ENCODE measurements at regions not wholly inside any gene's neighbourhood (a gene's known extent, or its start where the extent isn't known, plus 50 kb on each side); places are given as distances from the start of the nearest gene placed in this dataset.

- Histone ChIP-seq H3K79me2 (no peaks in the 10 kb centered on the region), H3K27me3 (ENCODE audit: control insufficient read depth, insufficient read depth, low read length) (no peaks in the 10 kb centered on the region), H3K27ac (no peak overlapping the region), H3K36me3 (ENCODE audit: control insufficient read depth, insufficient read depth, low read length) (no peaks in the 10 kb centered on the region), H3K9ac (no peak overlapping the region), H3K4me1 (no peaks in the 10 kb centered on the region), H3K4me2 (ENCODE audit: low read length) (no peak overlapping the region), H2AFZ (no peak overlapping the region), H3K4me3 (ENCODE audit: low read depth, low read length) (no peak overlapping the region), H3K9me3 (ENCODE audit: control insufficient read depth, low read length) (no peaks in the 10 kb centered on the region)
- TF ChIP-seq CTCF (IDR thresholded peaks at IDR 0.05): no peak
Observed at GRCh38 chr11:108994887-108995286, 330.0 kb downstream of the DDX10 start.

GRCh38 chr11:108997826-108998225 lies 333.0 kb downstream of the DDX10 start:
- Histone ChIP-seq H3K27ac (no peak overlapping the region), H2AFZ (no peak overlapping the region), H3K4me3 (ENCODE audit: low read depth, low read length) (no peak overlapping the region), H3K4me1 (no peaks in the 10 kb centered on the region), H3K36me3 (ENCODE audit: control insufficient read depth, insufficient read depth, low read length) (no peaks in the 10 kb centered on the region), H3K27me3 (ENCODE audit: control insufficient read depth, insufficient read depth, low read length) (no peaks in the 10 kb centered on the region), H3K4me2 (ENCODE audit: low read length) (no peak overlapping the region), H3K9ac (no peak overlapping the region), H3K79me2 (no peaks in the 10 kb centered on the region), H3K9me3 (ENCODE audit: control insufficient read depth, low read length) (no peaks in the 10 kb centered on the region)
- TF ChIP-seq CTCF (IDR thresholded peaks at IDR 0.05): no peak

GRCh38 chr11:109000531-109000930 lies 335.7 kb downstream of the DDX10 start:
- no peaks in the 10 kb centered on the region for H3K36me3 ChIP-seq (ENCODE audit: control insufficient read depth, insufficient read depth, low read length)
- no peak overlapping the region for H3K9ac ChIP-seq
- H3K9me3 ChIP-seq (ENCODE audit: control insufficient read depth, low read length): no peaks in the 10 kb centered on the region
- H3K4me2 ChIP-seq (ENCODE audit: low read length): no peak overlapping the region
- H3K27ac ChIP-seq: no peak overlapping the region
- H3K79me2 ChIP-seq: no peaks in the 10 kb centered on the region
- no peaks in the 10 kb centered on the region for H3K4me1 ChIP-seq
- H3K4me3 ChIP-seq (ENCODE audit: low read depth, low read length): no peak overlapping the region
- no peak for TF ChIP-seq CTCF (IDR thresholded peaks at IDR 0.05)
- no peaks in the 10 kb centered on the region for H3K27me3 ChIP-seq (ENCODE audit: control insufficient read depth, insufficient read depth, low read length)
- no peak overlapping the region for H2AFZ ChIP-seq

DNA sequence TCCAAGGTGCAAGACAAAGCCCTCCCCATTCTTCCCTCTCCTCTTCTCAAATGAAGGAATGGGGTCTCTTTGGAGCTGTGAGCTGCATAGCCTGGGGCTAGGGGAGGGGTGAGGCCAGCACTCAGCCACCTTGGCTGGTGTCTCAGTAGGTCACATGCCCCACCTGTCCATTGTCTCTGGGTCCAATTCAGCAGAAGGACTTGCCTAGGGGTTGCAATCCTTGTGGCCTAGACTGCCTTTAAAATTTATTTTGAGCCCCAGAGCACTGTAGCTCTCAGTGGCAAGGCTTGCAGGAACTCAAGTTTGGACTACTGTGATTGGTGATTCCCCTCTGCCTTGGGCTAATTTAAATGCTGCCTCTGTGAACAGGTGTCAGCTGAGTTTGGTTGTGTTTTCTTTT lies 336.7 kb downstream of the DDX10 start:
- Histone ChIP-seq H2AFZ (no peak overlapping the region), H3K79me2 (no peaks in the 10 kb centered on the region), H3K9ac (no peak overlapping the region), H3K4me3 (ENCODE audit: low read depth, low read length) (no peak overlapping the region), H3K4me2 (ENCODE audit: low read length) (no peak overlapping the region), H3K27me3 (ENCODE audit: control insufficient read depth, insufficient read depth, low read length) (no peaks in the 10 kb centered on the region), H3K36me3 (ENCODE audit: control insufficient read depth, insufficient read depth, low read length) (no peaks in the 10 kb centered on the region), H3K27ac (no peak overlapping the region), H3K9me3 (ENCODE audit: control insufficient read depth, low read length) (no peaks in the 10 kb centered on the region), H3K4me1 (no peaks in the 10 kb centered on the region)
- no peak for TF ChIP-seq CTCF (IDR thresholded peaks at IDR 0.05)

- no peaks in the 10 kb centered on the region for H3K27me3 ChIP-seq (ENCODE audit: control insufficient read depth, insufficient read depth, low read length)
- no peak overlapping the region for H3K9ac ChIP-seq
- H3K9me3 ChIP-seq (ENCODE audit: control insufficient read depth, low read length): no peaks in the 10 kb centered on the region
- H3K36me3 ChIP-seq (ENCODE audit: control insufficient read depth, insufficient read depth, low read length): no peaks in the 10 kb centered on the region
- no peak overlapping the region for H2AFZ ChIP-seq
- H3K4me2 ChIP-seq (ENCODE audit: low read length): no peak overlapping the region
- H3K4me1 ChIP-seq: no peaks in the 10 kb centered on the region
- no peak for TF ChIP-seq CTCF (IDR thresholded peaks at IDR 0.05)
- H3K79me2 ChIP-seq: no peaks in the 10 kb centered on the region
- H3K4me3 ChIP-seq (ENCODE audit: low read depth, low read length): no peak overlapping the region
- H3K27ac ChIP-seq: no peak overlapping the region
Observed at GRCh38 chr11:109012991-109013390, 348.1 kb downstream of the DDX10 start.
